Kidney capillary endothelial cell (primary cell): ENCODE measurements at regions not wholly inside any gene's neighbourhood (a gene's known extent, or its start where the extent isn't known, plus 50 kb on each side); places are given as distances from the start of the nearest gene placed in this dataset.

ENCODE experiments used
- DNase-seq: peaks from one replicate; pipeline ENCODE4 v3.0.0-alpha.2; 2018; ENCODE audit warnings: low spot score

DNA sequence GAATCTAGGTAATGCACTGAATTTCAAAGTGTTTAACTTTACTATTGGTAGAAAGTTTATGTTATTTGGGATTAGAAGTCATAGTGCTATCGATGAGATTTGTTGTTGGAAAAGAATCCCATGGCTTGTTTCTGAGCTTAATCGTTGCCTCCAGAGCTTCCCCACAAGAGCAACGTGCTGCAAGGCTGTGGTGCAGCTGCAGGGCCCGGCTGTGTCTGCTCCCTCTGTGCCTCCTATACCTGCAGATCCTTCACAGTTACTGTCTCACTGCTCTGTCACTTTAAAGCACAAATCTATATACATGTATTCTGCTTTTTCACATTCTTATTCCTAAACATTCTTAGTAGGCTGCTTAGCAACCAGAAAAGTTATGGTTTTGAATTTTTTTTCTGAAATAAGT is 826.6 kb upstream of the COBL start:
- no peak for DNase-seq

DNA sequence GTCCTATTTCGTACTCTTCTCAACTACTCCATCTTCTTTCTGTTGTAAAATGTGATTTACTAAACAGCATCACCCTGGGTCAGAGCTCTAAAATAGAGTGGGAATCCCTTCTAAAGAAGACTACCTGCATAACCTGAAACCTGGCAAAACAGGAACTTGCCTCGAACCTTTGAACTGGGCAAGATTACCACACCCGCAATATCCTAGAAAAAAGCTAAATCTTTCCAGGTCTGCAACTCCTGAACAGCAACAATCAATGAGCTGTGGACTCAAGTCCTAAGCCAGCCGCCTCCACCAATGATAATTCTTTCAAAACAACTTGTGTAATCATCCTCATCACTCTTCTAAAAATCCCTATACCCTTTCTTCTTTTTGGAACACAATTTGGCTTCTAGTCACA is 824.2 kb upstream of the COBL start:
- no peak for DNase-seq

DNA sequence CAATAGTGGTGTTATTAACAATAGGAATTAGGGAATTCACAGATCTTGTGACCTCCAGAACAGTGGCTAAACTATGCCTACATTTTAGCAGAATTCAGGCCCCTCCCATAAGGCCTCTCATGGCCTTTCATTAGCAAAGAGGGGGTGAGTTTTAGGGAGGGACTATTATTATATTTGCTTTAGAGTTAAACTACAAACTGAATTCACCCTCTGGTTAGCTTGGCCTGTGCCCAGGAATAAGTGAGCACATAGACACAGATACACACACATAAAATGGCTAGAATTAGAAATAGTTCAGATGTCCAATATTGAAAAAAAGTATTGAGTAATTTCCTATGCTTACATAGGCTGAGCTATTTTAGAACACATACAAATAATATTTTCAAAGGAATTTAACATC is 818.8 kb upstream of the COBL start:
- DNase-seq: no peak

DNA sequence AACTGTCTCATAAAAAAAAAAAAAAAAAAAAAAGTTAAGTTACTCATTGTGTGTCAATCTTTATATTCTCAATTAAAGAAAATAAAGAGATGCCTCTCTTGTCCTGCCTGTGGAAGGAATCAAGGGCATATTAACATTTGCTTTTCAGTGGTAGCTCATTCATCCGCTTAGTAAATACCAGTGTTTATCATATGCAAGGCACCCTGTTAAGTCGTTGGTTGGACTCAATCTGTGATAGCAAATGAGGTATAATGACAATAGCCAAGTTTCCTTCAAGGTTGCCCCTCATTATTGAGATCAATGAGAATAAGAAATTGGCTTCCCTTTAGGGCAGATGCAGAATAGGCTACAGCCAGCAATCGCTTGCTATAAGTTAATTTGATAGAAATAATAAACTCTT is 812.7 kb upstream of the COBL start:
- DNase-seq: no peak

DNA sequence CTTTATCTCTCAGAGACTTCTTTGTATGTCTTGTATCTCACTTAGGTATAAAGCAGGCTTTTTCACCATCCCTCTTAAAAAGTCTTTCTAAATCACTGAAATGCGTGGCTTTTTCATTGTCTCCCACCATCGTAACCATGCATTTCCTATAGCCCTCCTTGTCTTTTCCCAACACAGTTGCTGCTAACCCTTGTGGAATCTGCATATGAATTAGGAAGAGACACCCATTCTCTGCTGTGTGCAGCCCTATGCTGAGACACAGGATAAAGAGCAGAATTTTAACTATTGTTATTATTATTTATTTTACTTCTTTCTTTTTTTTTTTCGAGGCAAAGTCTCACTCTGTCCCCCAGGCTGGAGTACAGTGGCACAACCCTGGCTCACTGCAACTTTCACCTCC is 804.3 kb upstream of the COBL start:
- DNase-seq: no peak

DNA sequence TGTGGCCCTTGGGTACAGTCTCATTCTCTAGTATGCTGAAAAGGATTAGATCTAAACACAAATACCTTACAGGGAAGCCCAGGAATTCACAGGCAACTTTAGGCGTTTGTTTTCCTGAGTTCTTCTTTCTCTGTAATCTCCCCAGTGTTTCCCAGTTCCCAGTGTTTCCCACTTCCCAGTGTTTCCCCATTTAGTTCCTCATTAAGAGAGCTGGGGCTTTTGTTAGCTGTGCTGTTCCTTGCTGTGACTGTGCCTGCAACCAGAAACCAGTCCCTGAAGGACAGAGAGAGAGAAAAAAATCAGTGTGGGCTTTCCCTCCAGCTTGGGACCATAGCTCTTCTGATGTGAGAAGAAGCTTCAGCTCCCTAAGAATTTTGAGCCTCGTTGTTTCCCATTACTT is 802.9 kb upstream of the COBL start:
- no peak for DNase-seq

DNA sequence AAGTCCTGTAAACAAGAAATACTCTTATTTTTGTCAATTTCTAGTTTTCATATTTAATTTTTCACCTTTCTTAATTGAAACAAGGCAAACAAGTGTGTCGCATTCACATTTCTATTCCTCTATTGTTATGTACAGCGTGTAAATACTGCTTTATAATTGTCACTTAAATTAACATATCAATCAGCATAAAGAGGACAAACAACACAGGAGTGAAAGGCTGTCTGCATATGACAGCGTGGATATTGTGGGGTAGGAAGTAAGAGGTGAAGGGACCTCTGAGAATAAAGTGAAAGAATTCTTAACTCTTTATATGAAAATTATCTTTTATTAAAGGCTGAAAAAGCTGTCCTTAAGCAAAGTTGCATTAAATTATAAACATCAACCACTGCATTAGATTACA is 797.9 kb upstream of the COBL start:
- no peak for DNase-seq

DNA sequence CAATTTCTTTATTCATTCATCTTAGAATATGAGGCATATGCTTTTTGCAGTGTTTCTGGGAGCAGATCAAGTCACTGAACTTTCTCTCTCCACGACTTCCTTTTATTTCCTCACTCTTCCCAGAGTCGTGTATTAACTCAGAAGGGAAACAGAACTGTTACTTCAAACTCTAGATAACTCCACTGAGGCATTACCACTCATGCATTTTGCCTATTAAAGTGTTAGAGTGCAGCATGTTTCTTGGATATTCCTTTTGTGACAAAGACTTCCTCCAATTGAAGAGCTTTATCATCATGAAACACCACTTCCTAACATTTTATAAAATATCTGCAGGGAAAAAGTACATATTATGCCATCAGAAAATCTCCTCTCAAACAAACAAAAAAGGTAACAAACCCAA is 797.4 kb upstream of the COBL start:
- DNase-seq: peak; percentile 10

DNA sequence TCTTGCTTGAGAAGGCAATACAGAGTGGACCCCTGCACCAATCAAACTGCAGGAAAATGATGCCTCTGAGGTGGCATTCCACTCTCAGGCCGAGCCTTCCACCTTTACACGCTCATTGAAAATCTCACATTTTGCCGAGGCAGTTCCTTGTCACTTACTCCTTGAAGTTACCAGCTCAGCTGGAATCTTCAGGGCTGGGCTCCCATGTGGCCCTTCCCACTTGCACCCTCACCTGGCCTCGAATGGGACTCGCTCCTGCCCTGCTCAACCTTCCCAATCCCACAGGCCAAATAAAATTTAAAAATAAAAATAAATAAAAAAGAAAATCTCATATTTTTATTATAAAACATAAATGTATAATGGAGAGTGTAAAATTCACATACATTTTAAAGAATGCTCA is 790.7 kb upstream of the COBL start:
- DNase-seq: no peak

DNA sequence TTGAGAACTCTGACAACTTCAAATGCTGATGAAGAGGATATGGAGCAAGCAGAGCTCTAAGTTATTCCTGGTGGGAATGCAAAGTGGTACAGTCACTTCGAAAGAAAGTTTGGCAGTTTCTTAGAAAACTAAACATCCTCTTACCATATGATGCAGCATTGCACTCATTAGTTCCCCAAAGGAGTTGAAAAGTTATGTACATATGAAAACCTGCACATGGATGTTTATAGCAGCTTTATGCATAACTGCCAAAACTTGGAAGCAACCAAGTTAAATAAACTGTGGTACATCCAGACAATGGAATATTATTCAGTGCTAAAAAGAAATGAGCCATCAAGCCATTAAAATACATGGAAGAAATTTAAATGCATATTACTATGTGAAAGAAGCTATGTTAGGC is 779.3 kb upstream of the COBL start:
- DNase-seq: no peak

DNA sequence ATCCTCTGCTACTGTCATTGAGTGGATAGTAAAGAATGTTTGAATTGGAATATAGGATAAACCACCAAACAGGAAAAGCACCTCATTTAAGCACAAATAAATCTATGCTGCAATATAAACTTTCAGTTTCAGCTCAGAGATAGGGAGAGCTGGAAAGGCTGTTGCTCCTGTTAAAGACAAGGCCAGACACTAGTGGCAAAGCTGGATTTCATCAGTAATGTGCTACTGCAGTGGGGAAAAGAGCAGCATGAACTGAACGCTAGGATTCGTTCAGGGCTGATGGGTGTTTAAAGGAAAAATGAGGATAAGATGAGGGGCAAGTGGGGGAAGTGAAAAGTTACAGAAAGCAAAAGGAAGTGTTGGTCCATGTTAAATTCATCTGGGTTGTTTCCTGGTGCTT is 775.4 kb upstream of the COBL start:
- DNase-seq: no peak

DNA sequence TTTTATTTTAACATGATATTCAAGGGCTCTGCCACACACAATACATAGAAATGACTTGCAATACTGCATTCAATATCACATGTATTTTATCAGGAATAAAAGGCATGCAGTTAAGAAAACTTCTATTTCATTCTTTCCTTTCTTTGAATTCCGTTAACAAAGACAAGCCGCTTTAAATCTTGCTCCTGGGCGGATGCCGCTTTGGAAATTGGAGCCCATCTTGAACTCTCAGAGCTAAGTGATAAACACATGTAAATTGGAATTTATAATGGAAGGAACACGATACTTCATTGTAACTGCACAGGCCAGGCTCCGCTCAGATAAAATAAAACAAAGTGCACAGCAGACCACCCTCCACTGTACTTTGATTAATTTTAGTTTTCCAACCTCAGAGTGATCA is 774.5 kb upstream of the COBL start:
- DNase-seq: no peak

DNA sequence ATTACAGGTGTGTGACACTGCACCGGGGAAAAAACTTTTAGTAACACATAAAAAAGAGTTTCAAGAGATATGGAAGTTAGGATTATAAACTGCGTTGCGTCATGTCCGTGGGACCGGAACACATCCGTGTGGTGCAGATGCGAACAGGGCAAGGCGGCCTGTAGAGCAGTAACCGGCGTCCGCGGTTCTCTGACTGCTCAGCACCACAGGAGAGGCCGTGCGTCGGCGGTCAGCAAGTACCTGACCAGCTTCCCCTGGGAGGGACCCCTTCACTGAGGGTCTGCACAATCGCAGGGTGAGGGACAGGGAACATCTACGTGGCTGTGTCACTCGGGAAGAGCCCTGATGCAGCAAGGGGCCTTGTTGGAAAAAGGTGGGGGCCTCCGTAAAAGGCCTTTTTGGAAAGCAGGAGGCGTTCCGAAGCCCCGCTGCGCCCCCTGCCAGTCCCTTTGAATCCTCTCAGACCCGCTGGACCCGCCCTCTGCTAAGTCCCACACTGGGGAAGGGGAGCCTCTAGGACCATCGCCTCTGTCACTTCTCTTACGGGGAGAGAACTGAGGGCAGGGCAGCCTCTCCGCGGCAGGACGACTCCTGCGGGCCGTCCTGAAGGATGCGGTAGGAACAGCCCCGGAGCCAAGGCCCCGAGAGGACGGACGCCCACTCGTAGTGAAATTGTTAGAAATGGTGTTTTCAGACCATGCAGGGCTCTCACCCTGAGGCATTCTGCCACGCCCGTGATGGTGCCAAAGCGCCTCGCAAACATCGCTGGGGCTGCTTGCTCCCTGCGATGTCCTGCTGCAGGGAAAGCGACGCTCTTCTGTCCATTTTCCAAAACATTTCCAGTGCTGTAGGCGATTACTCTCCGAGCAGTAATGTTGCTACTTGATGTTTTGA is 771.6 kb upstream of the COBL start:
- DNase-seq: no peak

DNA sequence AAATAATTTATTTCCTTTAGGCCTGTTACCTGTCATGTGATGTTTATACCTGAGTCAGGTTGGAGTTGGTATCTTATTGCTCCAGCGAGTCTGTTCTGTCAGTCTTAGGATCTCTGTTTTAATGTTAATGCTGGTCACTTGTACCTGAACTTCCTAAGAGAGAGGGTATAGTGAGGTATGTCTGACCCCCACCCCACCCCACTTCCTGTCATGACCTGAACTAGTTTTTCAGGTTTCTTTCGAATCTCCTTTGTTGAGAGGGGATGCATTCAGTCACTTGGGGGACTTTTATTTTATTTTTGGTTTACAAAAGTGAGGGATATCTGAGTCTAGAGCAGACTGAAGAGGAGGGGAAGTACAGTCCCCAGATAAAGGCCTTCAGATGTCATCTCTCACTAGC is 769.0 kb upstream of the COBL start:
- no peak for DNase-seq

DNA sequence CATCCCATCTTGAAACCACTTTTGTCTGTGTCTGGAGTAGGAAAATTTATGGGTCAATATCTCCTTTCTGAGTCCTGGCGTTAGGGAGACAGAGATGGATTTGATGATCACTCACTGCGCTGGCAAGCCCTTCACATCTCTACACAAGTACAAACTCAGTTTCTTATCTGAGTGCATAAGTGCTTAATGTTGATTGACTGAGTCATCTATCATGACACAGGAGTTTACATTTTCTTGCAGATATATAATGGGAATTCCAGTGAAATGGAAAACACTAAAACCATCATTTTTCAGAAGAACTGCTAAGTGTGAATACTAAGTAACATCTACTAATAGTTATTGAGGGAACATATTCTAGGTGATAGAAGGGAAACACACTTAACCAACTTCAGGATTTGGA is 763.9 kb upstream of the COBL start:
- no peak for DNase-seq

DNA sequence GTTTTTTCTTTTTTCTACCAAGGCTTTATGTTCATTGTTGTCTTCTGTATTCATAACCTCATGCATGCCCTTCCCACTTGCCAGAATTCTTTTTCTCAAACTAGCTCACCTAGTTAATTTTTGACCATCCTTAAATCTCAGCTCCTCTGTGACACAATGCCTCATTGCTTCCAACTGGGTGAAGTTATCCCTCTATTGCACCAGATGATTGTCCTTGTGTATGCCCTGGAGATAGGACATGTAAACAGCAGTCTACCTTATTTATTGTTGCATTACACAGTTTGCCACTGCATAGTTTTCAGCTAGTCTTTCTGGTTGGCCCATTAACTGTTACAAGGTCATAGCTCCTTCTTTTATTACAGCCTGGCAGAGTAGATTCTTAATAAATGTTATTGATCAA is 763.1 kb upstream of the COBL start:
- no peak for DNase-seq

DNA sequence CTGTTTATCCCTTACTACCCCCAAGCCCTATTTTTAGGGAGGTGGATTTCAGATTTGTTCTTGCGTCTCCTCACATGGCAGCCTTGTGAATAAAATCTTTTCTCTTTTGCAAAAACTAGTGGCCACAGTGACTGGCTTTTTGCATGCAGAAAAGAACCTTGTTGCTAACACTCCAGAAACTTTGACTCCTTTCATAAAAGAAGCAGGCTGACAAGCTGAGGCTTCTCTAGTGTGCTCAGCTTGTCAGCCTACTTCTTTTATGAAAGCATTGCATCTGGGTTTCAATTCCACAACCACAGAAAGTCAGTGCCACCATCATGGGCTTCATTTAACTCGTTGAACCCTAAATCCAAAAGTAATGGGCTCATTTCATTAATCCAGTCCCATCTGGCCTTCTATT is 761.0 kb upstream of the COBL start:
- no peak for DNase-seq

DNA sequence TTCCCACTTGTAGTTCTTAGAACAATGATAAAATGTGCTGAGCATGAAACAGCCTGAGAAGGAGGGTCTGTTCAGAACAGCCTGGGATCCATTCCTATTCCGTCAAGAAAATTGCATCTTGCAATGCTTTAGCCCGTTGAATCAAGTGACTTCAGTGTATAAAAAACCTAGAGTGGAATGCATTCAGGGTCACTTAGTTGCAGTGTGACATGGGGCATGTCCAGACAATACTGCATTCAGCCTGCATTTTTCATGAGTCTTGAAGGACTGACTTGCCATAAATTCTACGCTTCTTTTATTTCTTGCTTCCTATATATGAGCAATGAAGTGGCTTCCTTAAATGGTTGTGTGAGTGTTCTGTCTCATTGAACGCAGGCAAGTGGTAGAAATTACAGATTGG is 758.3 kb upstream of the COBL start:
- no peak for DNase-seq

DNA sequence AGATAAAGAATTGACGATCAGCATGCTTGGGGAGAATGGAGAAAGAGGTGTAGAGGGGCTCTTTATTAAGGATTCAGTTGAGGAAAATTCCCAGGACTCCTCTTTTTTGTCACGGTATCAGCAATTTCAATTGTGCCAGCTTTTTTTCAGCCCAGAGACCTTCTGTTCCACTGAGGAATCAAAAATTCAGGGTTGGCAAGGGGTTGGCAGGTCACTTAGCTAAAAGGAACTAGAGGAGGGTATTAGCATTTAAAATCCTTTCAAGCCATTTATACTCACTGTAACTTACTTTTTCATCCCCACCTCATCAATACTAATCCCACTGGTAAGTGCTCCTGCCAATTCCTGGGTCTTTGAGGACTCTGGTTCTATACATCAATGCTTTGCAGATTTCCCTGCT is 757.5 kb upstream of the COBL start:
- DNase-seq: no peak

DNA sequence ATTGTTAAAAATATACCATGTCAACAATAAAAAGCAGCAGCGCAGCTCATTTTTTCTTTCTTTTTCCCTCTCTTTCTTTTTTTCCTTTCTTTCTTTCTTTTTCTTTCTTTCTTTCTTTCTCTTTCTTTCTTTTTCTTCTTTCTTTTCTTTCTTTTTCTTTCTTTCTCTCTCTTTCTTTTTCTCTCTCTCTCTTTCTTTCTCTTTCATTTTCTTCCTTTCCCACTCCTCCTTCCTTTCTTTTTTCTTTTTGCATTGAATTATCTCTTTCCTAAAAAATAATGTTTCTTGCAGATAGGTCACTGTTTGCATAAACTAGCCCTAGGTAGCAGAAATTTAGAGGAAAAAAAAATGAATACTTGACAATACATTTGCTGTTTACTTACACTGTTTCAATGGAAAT is 755.1 kb upstream of the COBL start:
- DNase-seq: no peak

DNA sequence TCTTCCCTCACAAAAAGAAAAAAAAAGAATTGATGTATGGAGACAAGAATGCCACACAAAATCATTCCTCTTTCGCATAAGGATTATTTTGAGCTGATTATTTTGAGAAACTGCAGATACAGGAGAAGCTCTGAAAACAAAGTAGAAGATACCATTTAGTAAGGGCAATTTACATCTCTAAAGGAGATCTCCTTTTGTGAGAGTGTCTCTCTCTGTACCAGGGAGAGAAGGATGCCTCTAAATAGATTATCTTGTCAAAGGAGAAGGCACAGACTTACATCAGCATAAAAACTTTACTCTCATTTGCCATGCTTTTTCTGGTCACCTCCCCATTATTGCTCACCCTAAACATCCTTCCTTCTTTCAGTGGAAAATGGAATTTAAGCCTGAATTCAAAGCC is 747.9 kb upstream of the COBL start:
- DNase-seq: no peak

DNA sequence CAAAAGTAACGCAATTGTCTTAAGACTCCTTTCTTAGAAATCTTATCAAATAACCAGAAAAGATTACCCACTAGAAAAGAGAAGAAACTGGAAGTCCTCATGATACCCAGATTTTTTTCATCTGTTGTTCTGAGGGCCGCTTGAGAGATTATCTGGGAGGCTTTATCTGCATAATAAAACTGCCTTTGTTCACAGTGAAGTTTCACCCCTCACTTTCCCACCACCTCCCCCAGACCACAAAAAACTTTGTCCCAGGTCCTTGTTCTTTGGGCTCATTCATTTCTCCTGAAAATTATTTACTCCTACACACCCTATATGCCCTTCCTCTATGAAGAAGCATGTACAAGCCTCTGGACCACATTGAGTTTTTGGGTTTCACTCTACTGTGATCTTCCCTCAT is 745.1 kb upstream of the COBL start:
- no peak for DNase-seq

DNA sequence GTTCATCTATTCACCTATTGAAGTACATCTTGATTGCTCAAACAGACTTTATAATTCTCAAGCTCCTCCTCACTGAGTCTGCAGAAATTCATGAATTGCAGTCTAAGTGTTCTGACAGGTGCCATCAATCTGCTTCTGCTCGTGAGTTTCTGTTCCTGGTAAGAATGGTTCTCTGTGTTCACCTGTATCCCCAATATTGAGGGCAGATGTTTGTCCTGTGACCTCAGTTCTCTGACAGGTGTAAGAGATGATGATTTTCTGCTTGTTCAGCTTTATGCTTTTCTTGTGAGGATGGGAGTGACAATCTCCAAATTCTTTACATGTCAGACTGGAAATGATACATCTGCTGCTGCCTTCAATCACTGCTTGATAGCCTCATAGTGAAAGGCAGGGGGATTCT is 736.9 kb upstream of the COBL start:
- DNase-seq: no peak

DNA sequence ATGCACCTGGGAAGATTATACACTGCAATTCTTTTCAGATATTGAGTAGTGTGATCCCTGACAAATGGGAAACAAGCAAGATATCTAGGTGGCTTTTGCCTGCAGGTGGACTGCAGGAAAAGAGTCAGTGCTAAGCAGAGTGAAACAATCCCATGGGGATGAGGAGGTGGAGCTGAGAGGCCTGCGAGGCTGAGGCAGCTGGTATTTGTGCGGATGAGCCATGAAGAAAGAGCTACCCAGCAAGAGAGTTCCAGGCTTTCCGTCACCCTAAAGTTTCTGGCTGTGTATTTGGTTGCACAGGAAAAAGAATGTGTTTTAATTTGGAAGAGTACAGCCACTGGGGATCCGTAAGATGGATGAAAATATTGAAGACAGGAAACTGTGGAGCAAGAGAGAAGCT is 714.1 kb upstream of the COBL start:
- DNase-seq: no peak

DNA sequence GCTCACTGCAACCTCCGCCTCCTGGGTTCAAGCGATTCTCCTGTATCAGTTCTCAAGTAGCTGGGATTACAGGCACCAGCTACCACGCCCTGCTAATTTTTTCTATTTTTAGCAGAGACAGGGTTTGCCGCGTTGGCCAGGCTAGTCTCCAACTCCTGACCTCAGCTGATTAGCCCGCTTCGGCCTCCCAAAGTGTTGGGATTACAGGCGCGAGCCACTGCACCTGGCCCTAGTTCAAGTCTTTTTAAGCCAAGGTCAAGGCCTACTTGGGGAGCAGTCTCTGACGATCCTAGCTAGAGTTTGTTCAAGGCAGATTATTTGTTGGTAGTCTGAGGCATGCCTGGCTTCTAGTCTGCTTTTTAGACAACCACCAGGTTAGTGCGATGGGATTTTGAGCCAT is 709.5 kb upstream of the COBL start:
- no peak for DNase-seq
